Posterior vena cava (tissue), 2 donors: ENCODE measurements at regions not wholly inside any gene's neighbourhood (a gene's known extent, or its start where the extent isn't known, plus 50 kb on each side); places are given as distances from the start of the nearest gene placed in this dataset.
"Not testable (repeated sequence)": the region's sequence is repeated elsewhere in the genome, so short reads cannot be mapped to it uniquely, and the experiment has no call there.

ENCODE experiments used
- DNase-seq: peaks from one replicate; pipeline ENCODE4 v3.0.0-alpha.2; 2020; ENCODE audit warnings: low spot score
- intact Hi-C, 2 donors: fragments of 100-400 bp; cut with DNase I; formaldehyde crosslinking; loops; one replicate each; pipeline versions ENCODE4 v1.14.1 to v1.14.2; 2022 to 2023
- donor health status: DM: yes; HTN: yes; CAD: no.
- donor health status: DM: yes; HTN: yes; CAD: no.

DNA sequence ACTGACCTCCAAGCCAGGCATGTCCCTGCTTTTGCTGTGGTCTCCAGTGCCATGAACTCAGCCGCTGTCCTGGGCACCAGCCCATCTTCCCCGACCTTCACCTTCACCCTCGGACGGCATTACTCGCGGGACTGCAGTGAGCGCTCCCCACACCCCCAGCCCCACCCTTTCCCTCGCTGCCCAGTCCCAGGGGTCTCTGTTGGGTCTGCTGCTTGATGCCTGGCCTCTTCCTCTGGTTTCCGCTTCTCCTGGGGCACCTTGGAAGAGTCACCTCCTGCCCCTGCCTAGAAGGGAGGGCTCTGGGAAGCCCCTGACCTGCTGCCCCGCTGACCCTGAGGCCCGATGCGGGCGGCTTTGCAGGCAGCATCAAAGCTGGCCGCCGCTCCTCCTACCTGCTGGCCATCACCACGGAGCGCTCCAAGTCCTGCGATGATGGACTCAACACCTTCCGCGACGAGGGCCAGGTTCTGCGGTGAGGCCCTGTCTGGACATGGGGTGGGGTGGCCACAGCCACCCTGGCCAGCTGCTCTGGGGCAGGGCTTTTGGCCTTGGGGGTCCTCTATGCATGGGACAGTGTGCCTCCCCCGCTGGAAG lies 102.3 kb downstream of the ZNF267 start:
- intact Hi-C loops, DNase-seq: not testable (repeated sequence)

- DNase-seq, intact Hi-C loops: not testable (repeated sequence)
Measured at GRCh38 chr16:31978463-31978862, 104.9 kb downstream of the ZNF267 start.

- DNase-seq, intact Hi-C loops: not testable (repeated sequence)
Measured at GRCh38 chr16:31981739-31982138, 108.1 kb downstream of the ZNF267 start.

DNA sequence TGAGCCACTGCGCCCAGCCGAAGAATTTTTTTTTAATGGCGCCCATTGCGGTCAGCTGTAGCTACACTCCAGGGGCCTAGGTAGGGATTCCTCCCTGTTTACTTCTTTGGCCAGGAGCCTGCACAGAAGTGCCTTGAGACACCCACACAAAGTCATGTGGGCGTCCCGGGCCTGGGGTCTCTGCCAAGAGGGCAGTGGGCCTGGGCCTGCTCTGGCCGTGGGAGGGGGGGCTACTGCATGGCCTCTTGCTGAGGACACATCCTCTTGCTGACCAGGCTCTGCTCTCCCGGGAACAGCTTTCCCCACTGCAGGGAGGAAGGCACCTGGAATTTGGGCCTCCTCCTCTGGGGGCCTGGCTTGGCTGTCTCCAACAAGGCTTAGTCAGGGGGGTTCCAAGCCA lies 109.4 kb downstream of the ZNF267 start:
- DNase-seq, intact Hi-C loops: not testable (repeated sequence)

- intact Hi-C loops, DNase-seq: not testable (repeated sequence)
Measured at GRCh38 chr16:31983666-31984065, 110.1 kb downstream of the ZNF267 start.

- DNase-seq, intact Hi-C loops: not testable (repeated sequence)
Measured at GRCh38 chr16:31986895-31987294, 113.3 kb downstream of the ZNF267 start.

DNA sequence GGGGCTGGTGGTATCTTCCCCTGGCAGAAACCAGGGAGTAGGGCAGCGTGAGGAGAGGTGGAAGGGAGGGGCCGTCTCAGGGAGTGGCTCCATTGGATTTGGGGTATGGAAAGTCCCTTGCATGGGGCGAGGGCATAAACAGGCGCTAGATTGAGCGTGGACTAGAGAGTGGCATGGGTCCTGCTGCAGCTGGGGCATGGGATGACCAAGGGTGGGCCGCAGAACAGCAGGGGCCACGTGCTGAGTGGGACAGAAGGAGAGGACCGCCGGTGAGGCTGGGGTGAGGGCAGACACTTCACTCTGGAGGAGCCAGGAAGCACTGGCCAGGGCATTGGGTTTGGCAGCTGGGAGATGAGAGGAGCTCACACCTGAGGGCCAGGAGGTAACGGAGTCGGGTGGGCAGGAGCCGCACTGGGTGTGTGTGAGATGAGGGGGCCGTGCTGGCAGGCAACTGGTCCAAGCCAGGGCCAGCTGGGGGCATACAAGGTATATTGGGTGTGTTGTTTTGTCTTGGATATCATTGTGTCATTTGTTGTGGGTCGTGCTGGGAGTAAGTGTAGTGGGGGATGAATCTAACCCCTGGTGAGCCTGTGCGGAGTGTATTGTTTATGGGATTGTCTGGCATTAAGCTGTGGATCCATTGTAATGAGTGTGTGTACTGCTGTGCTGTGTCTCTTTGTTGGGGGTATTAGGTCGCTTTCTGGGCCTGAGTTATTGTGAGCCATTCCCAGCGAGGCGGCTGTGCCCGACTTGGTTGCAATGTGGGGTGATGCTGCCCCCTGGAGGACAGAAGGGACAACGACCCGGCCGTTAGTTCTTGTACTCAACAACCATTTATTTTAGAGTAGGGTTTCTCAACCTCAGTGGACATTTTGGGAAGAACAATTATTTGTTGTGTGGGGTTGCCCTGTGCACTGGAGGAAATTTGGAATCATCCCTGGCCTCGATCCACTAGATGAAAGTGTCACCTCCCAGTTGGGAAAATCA lies 115.3 kb downstream of the ZNF267 start:
- intact Hi-C loops, DNase-seq: not testable (repeated sequence)

- DNase-seq, intact Hi-C loops: not testable (repeated sequence)
Measured at GRCh38 chr16:31990261-31990660, 116.7 kb downstream of the ZNF267 start.

DNA sequence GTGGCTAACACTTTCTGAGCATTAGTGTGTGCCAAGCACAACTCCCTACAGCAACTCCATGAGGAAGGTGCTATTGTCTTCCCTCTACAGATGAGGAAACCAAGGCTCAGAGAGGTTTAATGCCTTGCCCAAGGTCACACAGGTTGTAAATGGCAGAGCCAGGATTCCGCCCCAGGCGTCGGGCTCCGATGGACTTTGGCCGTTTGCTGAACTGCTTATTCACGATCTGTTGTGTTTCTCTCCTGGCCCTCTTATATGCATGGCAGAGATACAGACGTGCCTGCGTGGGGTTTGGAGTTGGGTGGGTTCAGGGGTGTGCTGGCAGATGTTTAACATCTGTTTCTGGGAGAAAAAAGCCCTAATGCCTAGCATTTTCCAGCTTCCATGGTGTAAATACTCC lies 117.4 kb downstream of the ZNF267 start:
- DNase-seq, intact Hi-C loops: not testable (repeated sequence)

DNA sequence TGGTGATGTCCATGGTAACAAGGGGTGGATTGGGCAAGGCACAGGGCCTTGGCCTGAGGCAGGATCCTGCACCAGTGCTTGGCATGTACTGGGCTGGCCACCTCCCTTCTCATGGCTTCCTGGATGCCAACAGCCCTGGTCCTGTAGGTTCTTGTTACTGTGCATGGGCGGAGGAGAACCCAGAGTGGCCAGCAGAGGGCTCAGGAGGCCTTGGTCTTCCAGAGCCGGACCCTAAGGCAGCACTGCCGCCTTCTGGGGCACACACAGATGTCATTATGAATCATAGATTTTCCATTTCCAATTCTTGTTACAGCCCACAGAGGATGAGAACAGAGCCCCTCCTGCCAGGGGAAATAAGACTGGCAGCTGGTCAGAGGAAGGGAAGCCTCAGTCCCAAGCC lies 122.7 kb downstream of the ZNF267 start:
- intact Hi-C loops, DNase-seq: not testable (repeated sequence)

DNA sequence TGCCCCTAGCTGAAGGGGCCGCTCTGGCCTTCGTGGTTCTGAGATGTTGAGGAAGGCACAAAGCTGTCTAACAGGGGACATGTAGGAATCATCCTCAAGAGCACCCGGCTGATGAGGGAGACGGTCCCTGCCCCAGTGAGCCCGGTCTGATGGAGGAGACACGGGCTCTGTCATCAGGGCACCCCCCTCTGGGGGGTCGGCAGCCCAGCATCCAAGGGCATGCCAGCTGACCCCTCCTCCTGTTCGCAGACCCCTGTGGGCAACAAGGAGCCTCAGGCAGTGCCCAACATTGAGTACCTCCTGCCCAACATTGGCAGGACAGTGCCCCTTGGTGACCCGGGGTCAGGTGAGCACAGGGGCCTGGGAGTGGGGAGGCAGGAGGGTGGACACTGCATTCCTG lies 128.9 kb downstream of the ZNF267 start:
- intact Hi-C loops, DNase-seq: not testable (repeated sequence)

DNA sequence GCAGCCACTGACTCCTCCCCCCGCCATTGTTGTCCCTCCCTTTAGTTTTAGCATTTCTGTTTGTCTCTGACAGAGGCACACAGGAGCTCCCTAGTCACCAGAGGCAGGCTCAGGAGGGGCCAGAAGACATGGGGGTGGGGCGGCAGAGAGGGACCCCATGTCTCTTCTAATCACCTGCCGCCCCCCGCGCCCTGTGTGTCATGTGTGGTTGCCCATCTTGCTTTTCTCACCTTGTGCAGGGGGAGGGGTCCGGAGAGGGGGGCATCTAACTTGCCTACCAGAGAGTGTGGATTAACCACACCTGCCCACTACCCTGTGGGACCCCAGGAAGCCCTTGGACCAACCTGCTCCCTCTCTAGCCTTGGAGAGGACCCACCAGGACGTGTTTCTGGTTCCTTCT lies 130.2 kb downstream of the ZNF267 start:
- intact Hi-C loops, DNase-seq: not testable (repeated sequence)

- intact Hi-C loops = not testable (repeated sequence)
- DNase-seq = peak; percentile 7
Measured at GRCh38 chr16:32038783-32039496, 165.3 kb downstream of the ZNF267 start.

DNA sequence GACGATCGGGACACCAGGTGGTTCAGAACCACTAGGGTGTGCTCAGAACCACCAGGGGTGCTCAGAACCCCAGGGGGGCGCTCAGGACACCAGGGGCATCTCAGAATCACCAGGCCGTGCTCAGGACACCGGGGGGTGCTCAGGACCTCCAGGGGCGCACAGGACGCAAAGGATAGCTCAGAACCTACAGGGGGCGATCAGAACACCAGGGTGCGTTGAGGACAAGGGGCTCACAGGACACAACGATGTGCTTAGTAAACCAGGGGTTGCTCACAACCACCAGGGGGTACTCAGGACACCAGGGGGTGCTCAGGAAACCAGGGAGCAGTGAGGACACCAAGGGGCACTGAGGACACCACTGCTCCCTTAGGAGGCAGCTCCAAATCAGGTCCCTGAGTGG lies 166.3 kb downstream of the ZNF267 start:
- DNase-seq, intact Hi-C loops: not testable (repeated sequence)

DNA sequence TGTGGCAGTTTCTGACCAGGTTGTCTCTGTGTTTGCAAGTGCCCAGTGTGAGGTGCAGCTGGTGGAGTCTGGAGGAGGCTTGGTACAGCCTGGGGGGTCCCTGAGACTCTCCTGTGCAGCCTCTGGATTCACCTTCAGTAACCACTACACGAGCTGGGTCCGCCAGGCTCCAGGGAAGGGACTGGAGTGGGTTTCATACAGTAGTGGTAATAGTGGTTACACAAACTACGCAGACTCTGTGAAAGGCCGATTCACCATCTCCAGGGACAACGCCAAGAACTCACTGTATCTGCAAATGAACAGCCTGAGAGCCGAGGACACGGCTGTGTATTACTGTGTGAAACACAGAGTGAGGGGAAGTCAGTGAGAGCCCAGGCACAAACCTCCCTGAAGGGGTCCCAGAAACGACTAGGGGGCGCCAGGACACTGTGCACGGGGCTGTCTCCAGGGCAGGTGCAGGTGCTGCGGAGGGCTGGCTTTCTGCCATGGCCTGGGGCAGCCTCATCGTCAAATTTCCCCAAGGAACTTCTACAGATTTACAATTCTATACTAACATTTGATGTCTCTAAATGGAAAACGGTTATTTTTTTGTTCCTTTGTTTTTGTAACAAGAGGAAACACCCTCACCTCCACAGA lies 187.0 kb upstream of the TP53TG3D start:
- intact Hi-C loops = not testable (repeated sequence)
- peak; percentile 64 for DNase-seq

- DNase-seq, intact Hi-C loops: not testable (repeated sequence)
Measured at GRCh38 chr16:32071586-32071985, 181.5 kb upstream of the TP53TG3D start.

GRCh38 chr16:32083891-32084290 lies 169.2 kb upstream of the TP53TG3D start:
- intact Hi-C loops = not testable (repeated sequence)
- peak; percentile 77 for DNase-seq

DNA sequence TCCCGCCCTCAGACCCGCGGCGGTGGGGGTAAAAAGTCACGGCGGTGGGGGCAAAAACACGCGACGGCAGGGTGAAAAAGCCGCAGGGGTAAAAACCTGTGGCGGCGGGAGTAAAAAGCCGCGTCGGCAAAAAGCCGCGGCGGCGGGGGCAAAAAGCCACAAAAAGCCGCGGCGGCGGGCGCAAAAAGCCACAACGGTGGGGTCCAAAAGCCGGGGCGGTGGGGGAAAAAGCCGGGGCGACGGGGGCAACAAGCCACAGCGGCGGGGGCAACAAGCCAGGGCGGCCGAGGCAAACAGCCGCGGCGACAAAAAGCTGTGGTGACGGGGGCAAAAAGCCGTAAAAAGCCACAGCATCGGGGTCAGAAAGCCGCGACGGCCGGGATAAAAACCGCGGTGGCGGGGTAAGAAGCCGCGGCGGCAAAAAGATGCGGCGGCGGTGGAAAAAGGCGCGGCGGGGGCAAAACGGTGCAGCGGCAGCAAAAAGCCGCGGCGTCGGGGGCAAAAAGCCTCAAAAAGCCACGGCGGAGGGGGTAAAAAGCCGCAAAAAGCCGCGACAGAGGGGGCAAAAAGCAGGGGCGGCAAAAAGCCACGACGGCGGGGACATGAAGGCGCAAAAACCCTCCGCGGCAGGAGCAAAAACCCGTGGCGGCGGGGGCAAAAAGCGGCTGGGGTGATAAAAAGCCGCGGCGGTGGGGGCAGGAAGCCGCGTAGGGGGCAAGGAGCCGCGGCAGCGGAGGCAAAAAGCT lies 168.3 kb upstream of the TP53TG3D start:
- peak; percentile 43 for DNase-seq
- intact Hi-C loops = not testable (repeated sequence)
